HepG2 (cell line): ENCODE measurements at regions not wholly inside any gene's neighbourhood (a gene's known extent, or its start where the extent isn't known, plus 50 kb on each side); places are given as distances from the start of the nearest gene placed in this dataset.

Experiments
- AHR ChIP-seq: IDR thresholded peaks from 2 replicates; pipeline ENCODE4 v1.6.1; 2018; ENCODE audit warnings: missing genetic modification reagents, missing compliant biosample characterization
- HDAC2 ChIP-seq: sonication (generic); formaldehyde crosslinking; IDR thresholded peaks from 2 replicates; pipeline ENCODE4 v1.4.0; 2020; ENCODE audit warnings: missing genetic modification reagents
- ISX ChIP-seq: sonication (generic); formaldehyde crosslinking; conservative IDR thresholded peaks from 2 replicates; pipeline ENCODE4 v1.5.0; 2020; ENCODE audit warnings: missing genetic modification reagents
- KIAA2018 ChIP-seq: sonication (generic); formaldehyde crosslinking; IDR thresholded peaks from 2 replicates; pipeline ENCODE4 v1.5.0; 2020; ENCODE audit warnings: mild to moderate bottlenecking, missing genetic modification reagents, borderline replicate concordance
- SOX13 ChIP-seq, 3 experiments: fragments of 450-650 bp in 1 of 3; sonication (generic) in 1 of 3; formaldehyde crosslinking in 1 of 3; IDR thresholded peaks in 2 of 3; conservative IDR thresholded peaks in 1 of 3; 2 replicates each; pipeline versions ENCODE4 v1.5.0 to v1.6.1; 2016 to 2020; ENCODE audit warnings: antibody characterized with exemption in 1 of 3, mild to moderate bottlenecking in 1 of 3, missing compliant biosample characterization in 1 of 3, missing genetic modification reagents in 1 of 3, moderate library complexity in 1 of 3
- TFDP2 ChIP-seq: sonication (generic); formaldehyde crosslinking; IDR thresholded peaks from 2 replicates; pipeline ENCODE4 v1.4.0; 2020; ENCODE audit warnings: missing genetic modification reagents
- ZNF512B ChIP-seq: sonication (generic); formaldehyde crosslinking; IDR thresholded peaks from 2 replicates; pipeline ENCODE4 v1.5.1; 2020; ENCODE audit warnings: missing genetic modification reagents, mild to moderate bottlenecking, borderline replicate concordance
- ZNF781 ChIP-seq: sonication (generic); formaldehyde crosslinking; IDR thresholded peaks from 2 replicates; pipeline ENCODE4 v1.5.1; 2020; ENCODE audit warnings: borderline replicate concordance, mild to moderate bottlenecking, missing genetic modification reagents; ENCODE audit errors: not compliant biosample characterization
- ZSCAN12 ChIP-seq: sonication (generic); formaldehyde crosslinking; IDR thresholded peaks from 2 replicates; pipeline ENCODE4 v1.9.0; 2021; ENCODE audit warnings: mild to moderate bottlenecking, missing genetic modification reagents

- no peak for TF ChIP-seq KIAA2018 (CRISPR knock-in tag)
- no peak for TF ChIP-seq ISX (CRISPR knock-in tag)
- TF ChIP-seq SOX13 (IDR thresholded peaks at IDR 0.05) = no peak
- TF ChIP-seq SOX13 (CRISPR knock-in tag; conservative IDR thresholded peaks at IDR 0.05 in 1 of 2, IDR thresholded peaks at IDR 0.05 in 1 of 2) = no peak
- TF ChIP-seq HDAC2 (CRISPR knock-in tag) = no peak
- TF ChIP-seq TFDP2 = no peak
- TF ChIP-seq ZSCAN12 (CRISPR knock-in tag) = no peak
- no peak for TF ChIP-seq AHR (CRISPR knock-in tag)
- TF ChIP-seq ZNF512B (CRISPR knock-in tag) = no peak
- no peak for TF ChIP-seq ZNF781 (CRISPR knock-in tag)
Measured at GRCh38 chr6:147811913-147812629, 303.6 kb downstream of the SAMD5 start (continued).
